ENCODE measurements at regions not wholly inside any gene's neighbourhood (a gene's known extent, or its start where the extent isn't known, plus 50 kb on each side); places are given as distances from the start of the nearest gene placed in this dataset.

GRCh38 chr12:67151886-67152285 lies 117.3 kb upstream of the CAND1 start:
- Histone ChIP-seq H3K27ac (no peak overlapping the region), H3K4me1 (no peaks in the 10 kb centered on the region), H3K36me3 (no peaks in the 10 kb centered on the region), H3K27me3 (no peaks in the 10 kb centered on the region), H3K4me3 (no peak overlapping the region), H3K9me3 (no peaks in the 10 kb centered on the region)
- DNase-seq (ENCODE audit: extremely low spot score in 2 of 2): no peak
- intact Hi-C loops (cut with DNase I): no loop called here
- TF ChIP-seq CTCF (IDR thresholded peaks at IDR 0.05) (no peak), POLR2AphosphoS5 (IDR thresholded peaks at IDR 0.05; ENCODE audit: insufficient read depth in 1 of 2, low read depth in 1 of 2) (no peak), POLR2A (IDR thresholded peaks at IDR 0.05) (no peak)

DNA sequence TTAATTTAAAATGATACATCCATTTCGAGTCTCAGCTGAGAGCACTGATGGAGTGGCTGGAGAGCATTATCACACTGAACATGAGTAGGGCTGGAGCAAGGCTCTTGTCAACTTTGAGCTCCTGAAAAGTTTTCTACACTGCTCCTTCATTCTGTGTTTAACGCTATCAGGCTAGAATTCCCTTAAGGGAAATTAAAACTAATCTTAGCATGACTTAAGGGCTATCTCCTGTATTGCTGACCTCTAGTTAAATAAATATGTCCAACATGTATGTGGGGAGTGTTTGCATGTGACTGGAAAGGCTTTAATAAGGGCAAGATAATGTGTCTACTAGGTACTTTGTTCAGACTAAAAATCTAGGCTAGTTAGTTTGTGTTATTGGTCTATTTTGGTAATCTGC lies 116.7 kb upstream of the CAND1 start:
- Histone ChIP-seq H3K27me3 (no peaks in the 10 kb centered on the region), H3K9me3 (no peaks in the 10 kb centered on the region), H3K4me3 (no peak overlapping the region), H3K36me3 (no peaks in the 10 kb centered on the region), H3K27ac (no peak overlapping the region), H3K4me1 (no peaks in the 10 kb centered on the region)
- DNase-seq (ENCODE audit: extremely low spot score in 2 of 2): no peak
- TF ChIP-seq POLR2A (IDR thresholded peaks at IDR 0.05) (no peak), POLR2AphosphoS5 (IDR thresholded peaks at IDR 0.05; ENCODE audit: insufficient read depth in 1 of 2, low read depth in 1 of 2) (no peak), CTCF (IDR thresholded peaks at IDR 0.05) (no peak)
- intact Hi-C loops (cut with DNase I): no loop called here

GRCh38 chr12:67154901-67155300 lies 114.3 kb upstream of the CAND1 start:
- no peak for TF ChIP-seq CTCF (IDR thresholded peaks at IDR 0.05)
- DNase-seq (ENCODE audit: extremely low spot score in 2 of 2): no peak
- no peaks in the 10 kb centered on the region for H3K9me3 ChIP-seq
- H3K27ac ChIP-seq: no peak overlapping the region
- H3K4me1 ChIP-seq: no peaks in the 10 kb centered on the region
- no peaks in the 10 kb centered on the region for H3K36me3 ChIP-seq
- H3K27me3 ChIP-seq: no peaks in the 10 kb centered on the region
- intact Hi-C loops (cut with DNase I): no loop called here
- H3K4me3 ChIP-seq: no peak overlapping the region

- no peak for TF ChIP-seq CTCF (IDR thresholded peaks at IDR 0.05)
- TF ChIP-seq POLR2A (IDR thresholded peaks at IDR 0.05): no peak
- no peak for TF ChIP-seq POLR2AphosphoS5 (IDR thresholded peaks at IDR 0.05; ENCODE audit: insufficient read depth in 1 of 2, low read depth in 1 of 2)
- H3K27ac ChIP-seq: no peak overlapping the region
- no peaks in the 10 kb centered on the region for H3K9me3 ChIP-seq
- intact Hi-C loops (cut with DNase I): no loop called here
- H3K4me1 ChIP-seq: no peaks in the 10 kb centered on the region
- DNase-seq (ENCODE audit: extremely low spot score in 2 of 2): no peak
- H3K36me3 ChIP-seq: no peaks in the 10 kb centered on the region
- no peak overlapping the region for H3K4me3 ChIP-seq
- H3K27me3 ChIP-seq: no peaks in the 10 kb centered on the region
Observed at GRCh38 chr12:67155863-67156262, 113.3 kb upstream of the CAND1 start.

DNA sequence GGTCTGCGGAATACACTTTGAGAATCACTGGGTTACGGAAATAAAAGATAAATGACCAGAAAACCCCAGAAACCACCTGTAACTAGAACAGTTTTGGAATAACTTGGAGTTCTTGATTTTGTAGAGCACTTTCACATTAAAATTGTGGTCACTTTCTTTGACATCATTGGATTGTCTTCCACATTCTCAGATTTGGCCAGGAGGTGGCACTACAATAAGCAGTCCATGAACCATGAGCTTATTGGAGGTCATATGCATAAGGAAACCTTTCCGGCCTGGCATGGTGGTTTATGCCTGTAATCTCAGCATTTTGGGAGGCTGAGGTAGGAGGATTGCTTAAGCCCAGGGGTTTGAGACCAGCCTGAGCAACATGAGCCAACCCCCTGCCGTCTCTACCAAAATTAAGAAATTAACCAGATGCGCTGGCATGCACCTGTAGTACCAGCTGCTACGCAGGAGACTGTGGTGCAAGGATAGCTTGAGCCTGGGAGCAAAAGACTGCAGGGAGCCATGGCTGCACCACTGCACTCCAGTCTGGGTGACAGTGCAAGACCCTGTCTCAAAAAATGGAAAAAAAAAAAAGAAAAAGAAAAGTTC lies 107.7 kb upstream of the CAND1 start:
- Histone ChIP-seq H3K4me1 (no peaks in the 10 kb centered on the region), H3K27me3 (no peaks in the 10 kb centered on the region), H3K36me3 (no peaks in the 10 kb centered on the region), H3K4me3 (no peak overlapping the region), H3K9me3 (no peaks in the 10 kb centered on the region), H3K27ac (no peak overlapping the region)
- TF ChIP-seq POLR2AphosphoS5 (IDR thresholded peaks at IDR 0.05; ENCODE audit: insufficient read depth in 1 of 2, low read depth in 1 of 2): no peak
- TF ChIP-seq POLR2A (IDR thresholded peaks at IDR 0.05): no peak
- TF ChIP-seq CTCF (IDR thresholded peaks at IDR 0.05): no peak
- intact Hi-C loops (cut with DNase I): no loop called here
- no peak for DNase-seq (ENCODE audit: extremely low spot score in 2 of 2)

Measured in vagina (tissue), 2 donors.